Kidney tubule cell (primary cell): ENCODE measurements at regions not wholly inside any gene's neighbourhood (a gene's known extent, or its start where the extent isn't known, plus 50 kb on each side); places are given as distances from the start of the nearest gene placed in this dataset.

Source experiments
- DNase-seq: peaks from one replicate; pipeline ENCODE4 v3.0.0-alpha.2; 2018; ENCODE audit warnings: low spot score

DNA sequence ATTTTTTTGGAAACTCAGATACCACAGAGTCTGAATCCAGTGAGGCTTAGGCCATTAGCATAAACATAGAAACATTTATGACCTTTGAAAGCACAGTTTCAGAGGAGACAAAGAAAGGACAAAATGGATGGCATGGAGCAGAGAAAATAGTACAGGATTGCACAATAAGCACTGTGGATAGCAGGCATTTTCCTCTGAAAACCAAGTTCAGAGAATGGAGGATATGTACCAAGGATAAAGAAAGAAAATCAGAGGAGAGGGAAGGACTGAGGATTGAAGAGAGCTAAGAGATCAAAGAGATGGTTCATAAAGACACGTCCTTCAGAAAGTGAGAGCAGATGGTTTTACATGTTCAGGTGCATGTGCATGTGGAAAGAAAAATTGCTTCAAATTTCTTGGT is 707.2 kb upstream of the CELF2 start:
- DNase-seq, result no peak

GRCh38 chr10:10311966-10312365 is 705.7 kb upstream of the CELF2 start:
- no peak for DNase-seq

GRCh38 chr10:10313149-10313835 is 704.4 kb upstream of the CELF2 start:
- DNase-seq, result no peak

DNA sequence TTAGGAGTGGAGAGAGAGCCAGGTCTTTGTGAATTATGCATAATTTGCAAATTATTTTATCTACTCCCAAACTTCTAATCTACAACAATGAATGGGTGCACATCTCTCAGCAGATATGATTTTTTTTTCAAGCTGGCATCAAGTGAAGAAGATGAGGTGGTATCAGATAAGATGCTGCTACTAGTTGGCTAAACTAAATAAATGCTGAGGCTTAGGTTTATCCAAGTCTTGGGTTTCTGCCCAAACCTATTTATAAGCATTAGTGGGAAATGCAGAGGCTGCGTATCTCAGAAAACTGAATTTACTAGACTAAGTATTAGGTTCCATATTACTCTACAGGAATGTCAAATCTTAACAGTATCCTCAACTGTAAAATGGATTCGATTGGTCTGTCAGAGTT is 703.0 kb upstream of the CELF2 start:
- no peak for DNase-seq

DNA sequence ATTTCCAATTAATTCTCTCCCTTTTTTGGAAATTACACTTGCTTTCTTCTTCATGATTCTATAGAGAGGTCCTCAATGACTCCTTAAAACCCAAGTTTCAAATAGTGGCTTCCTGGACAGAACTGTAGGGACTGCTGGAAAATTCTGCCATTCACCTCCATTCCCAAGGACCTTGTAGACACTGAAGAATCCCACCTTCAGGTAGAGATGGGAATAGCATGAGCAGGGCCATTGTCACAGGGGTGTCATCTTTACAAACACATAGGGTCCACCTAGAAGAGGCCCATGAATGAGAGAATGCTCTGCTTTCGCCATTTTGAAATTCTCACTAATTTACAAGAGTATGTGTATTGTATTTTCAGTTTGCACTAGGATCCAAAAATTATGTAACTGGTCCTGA is 701.7 kb upstream of the CELF2 start:
- DNase-seq, result no peak

- no peak for DNase-seq
Observed at GRCh38 chr10:10317151-10317550, 700.5 kb upstream of the CELF2 start.

- no peak for DNase-seq
Observed at GRCh38 chr10:10318856-10319255, 698.8 kb upstream of the CELF2 start.

GRCh38 chr10:10320956-10321355 is 696.7 kb upstream of the CELF2 start:
- DNase-seq, result no peak

GRCh38 chr10:10326116-10326515 is 691.6 kb upstream of the CELF2 start:
- DNase-seq, result no peak

- DNase-seq, result no peak
Observed at GRCh38 chr10:10327934-10328333, 689.7 kb upstream of the CELF2 start.

GRCh38 chr10:10330418-10330817 is 687.3 kb upstream of the CELF2 start:
- DNase-seq, result no peak

DNA sequence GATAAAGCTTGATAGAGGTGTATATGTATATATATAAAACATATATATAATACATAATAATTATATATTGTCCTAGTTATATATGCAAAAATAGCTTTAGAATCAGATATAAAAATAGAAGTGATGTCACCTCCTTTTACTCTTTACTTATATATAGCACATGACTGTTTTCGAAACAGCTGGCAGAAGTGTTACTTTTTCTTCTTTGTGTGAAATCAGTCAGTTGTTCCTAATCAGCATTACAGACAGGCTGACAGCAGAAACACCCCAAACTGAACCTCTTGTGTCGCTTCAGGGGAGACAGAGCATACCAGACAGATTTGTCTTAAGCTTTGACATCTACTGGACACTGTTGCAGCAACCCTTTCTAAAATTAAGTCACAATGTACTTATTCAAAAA is 684.9 kb upstream of the CELF2 start:
- DNase-seq, result no peak

- no peak for DNase-seq
Observed at GRCh38 chr10:10333622-10334021, 684.0 kb upstream of the CELF2 start.

DNA sequence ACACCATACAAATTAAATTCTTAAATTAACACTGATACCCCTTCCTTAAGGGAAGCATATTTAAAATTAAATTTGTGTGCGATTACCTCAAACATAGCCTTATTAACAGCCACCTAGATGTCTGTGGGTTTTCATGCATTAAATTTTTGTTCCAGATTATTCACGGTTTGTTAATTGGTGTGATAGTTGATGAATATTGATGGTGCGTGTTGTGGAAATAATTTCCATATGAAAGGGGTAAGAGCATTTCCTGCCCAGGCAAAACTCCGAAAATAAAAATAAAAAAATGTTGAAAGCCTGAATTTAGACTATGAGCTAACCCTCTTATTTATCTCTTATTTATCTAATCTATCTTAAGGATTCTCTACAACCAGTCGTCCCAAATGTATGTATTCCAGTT is 679.3 kb upstream of the CELF2 start:
- no peak for DNase-seq

- DNase-seq, result no peak
Observed at GRCh38 chr10:10346390-10347150, 671.1 kb upstream of the CELF2 start.

- no peak for DNase-seq
Observed at GRCh38 chr10:10350050-10350449, 667.6 kb upstream of the CELF2 start.

DNA sequence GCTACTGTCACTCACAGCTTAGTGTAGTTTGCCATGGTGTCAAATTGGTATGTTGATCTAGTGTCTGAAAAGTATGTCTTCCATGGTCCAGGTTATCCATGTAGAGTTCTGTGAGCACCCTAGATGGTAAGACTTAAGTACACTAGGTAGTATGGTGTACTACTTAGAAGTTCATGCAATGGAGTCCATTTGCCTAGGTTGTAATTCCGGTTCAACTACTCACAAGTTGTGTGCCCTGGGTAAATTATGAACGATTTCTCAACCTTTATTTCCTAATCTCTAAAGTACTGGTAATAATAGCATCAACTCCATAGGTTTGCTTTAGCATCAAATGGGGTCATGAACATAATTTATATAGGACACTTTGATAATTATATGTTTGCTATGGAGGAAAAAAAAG is 666.2 kb upstream of the CELF2 start:
- no peak for DNase-seq

- DNase-seq, result no peak
Observed at GRCh38 chr10:10353326-10353868, 664.3 kb upstream of the CELF2 start.

DNA sequence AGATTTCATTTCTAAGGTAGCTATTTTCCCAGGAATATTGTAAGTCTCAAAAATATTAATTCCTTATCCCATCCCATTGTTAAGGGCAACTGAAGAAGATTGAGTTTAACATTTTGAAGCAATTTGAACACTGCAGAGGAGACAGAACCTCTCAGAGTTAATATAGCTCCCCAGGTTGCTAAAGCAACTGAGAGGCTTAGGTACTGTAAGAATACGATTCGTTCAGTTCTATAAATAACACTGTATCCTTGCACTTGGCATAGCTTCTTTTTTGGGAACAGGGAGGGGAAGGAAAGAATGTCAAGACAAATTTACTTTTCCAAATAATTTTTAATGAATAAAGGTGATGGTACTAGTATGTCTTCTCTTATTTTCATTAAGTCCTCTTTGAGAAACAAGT is 658.4 kb upstream of the CELF2 start:
- no peak for DNase-seq

GRCh38 chr10:10361301-10361885 is 656.3 kb upstream of the CELF2 start:
- DNase-seq, result no peak

- DNase-seq, result no peak
Observed at GRCh38 chr10:10362800-10363199, 654.9 kb upstream of the CELF2 start.

- DNase-seq, result no peak
Observed at GRCh38 chr10:10363217-10363616, 654.5 kb upstream of the CELF2 start.

DNA sequence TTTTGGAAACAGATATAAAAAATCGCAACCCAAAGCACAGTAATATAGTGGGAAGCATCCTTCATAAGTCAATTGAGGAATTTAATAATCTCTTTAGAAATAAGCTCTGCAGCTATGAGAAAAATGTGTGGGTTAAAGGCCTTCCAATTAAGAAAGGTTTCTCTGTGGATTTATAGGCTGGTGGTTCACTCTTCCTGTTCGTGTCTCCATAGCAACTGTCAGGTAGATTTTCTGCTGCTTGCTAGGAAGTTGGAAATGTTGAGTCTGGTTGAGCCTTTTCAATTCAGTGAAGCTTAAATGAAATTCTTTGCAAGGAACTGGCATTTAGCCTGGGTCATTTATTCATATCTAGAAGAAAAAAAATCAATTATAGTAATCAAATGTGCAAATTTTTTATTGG is 652.8 kb upstream of the CELF2 start:
- no peak for DNase-seq
